ENCODE measurements at regions not wholly inside any gene's neighbourhood (a gene's known extent, or its start where the extent isn't known, plus 50 kb on each side); places are given as distances from the start of the nearest gene placed in this dataset.
"Not testable (repeated sequence)": the region's sequence is repeated elsewhere in the genome, so short reads cannot be mapped to it uniquely, and the experiment has no call there.

GRCh38 chr9:129414377-129414992 is 206.4 kb downstream of the C9orf50 start:
- no peak for DNase-seq (ENCODE audit: low spot score)

- DNase-seq (ENCODE audit: low spot score) = peak; percentile 98
These were observed 207.1 kb downstream of the C9orf50 start for GRCh38 chr9:129413537-129414376.

GRCh38 chr9:129412814-129413536 is 207.9 kb downstream of the C9orf50 start:
- DNase-seq (ENCODE audit: low spot score) = peak; percentile 83

- DNase-seq (ENCODE audit: low spot score) = not testable (repeated sequence)
These were observed 208.6 kb downstream of the C9orf50 start for GRCh38 chr9:129412176-129412813.

GRCh38 chr9:129411501-129412175 is 209.3 kb downstream of the C9orf50 start:
- DNase-seq (ENCODE audit: low spot score) = no peak

GRCh38 chr9:129410226-129410625 is 210.7 kb downstream of the C9orf50 start:
- DNase-seq (ENCODE audit: low spot score) = no peak

- no peak for DNase-seq (ENCODE audit: low spot score)
These were observed 212.2 kb downstream of the C9orf50 start for GRCh38 chr9:129408535-129409215.

GRCh38 chr9:129407905-129408452 is 212.9 kb downstream of the C9orf50 start:
- DNase-seq (ENCODE audit: low spot score) = no peak

- no peak for DNase-seq (ENCODE audit: low spot score)
These were observed 214.3 kb downstream of the C9orf50 start for GRCh38 chr9:129406278-129407225.

- DNase-seq (ENCODE audit: low spot score) = no peak
These were observed 215.1 kb downstream of the C9orf50 start for GRCh38 chr9:129405827-129406213.

GRCh38 chr9:129405089-129405826 is 215.6 kb downstream of the C9orf50 start:
- DNase-seq (ENCODE audit: low spot score) = no peak

- DNase-seq (ENCODE audit: low spot score) = no peak
These were observed 216.3 kb downstream of the C9orf50 start for GRCh38 chr9:129404621-129405020.

GRCh38 chr9:129403779-129404620 is 216.9 kb downstream of the C9orf50 start:
- DNase-seq (ENCODE audit: low spot score) = no peak

GRCh38 chr9:129402931-129403778 is 217.7 kb downstream of the C9orf50 start:
- DNase-seq (ENCODE audit: low spot score) = no peak

- no peak for DNase-seq (ENCODE audit: low spot score)
These were observed 218.5 kb downstream of the C9orf50 start for GRCh38 chr9:129402371-129402739.

- no peak for DNase-seq (ENCODE audit: low spot score)
These were observed 219.1 kb downstream of the C9orf50 start for GRCh38 chr9:129401623-129402370.
